GM23248 (cell line): ENCODE measurements at regions not wholly inside any gene's neighbourhood (a gene's known extent, or its start where the extent isn't known, plus 50 kb on each side); places are given as distances from the start of the nearest gene placed in this dataset.

Experiments
- EZH2 ChIP-seq: fragments of 200-600 bp; sonication (generic); IDR thresholded peaks from 2 replicates; pipeline ENCODE4 v1.6.1; 2018; ENCODE audit warnings: antibody characterized with exemption, mild to moderate bottlenecking; ENCODE audit not compliant: insufficient read depth, poor library complexity, severe bottlenecking
- EZH2phosphoT487 ChIP-seq: fragments of 200-600 bp; sonication (generic); IDR thresholded peaks from 2 replicates; pipeline ENCODE4 v1.6.1; 2018; ENCODE audit warnings: antibody characterized with exemption, moderate library complexity, mild to moderate bottlenecking, low read depth; ENCODE audit not compliant: insufficient read depth

- TF ChIP-seq EZH2 (no peak), EZH2phosphoT487 (no peak)
Observed at GRCh38 chr20:46810448-46811223, 84.0 kb upstream of the EYA2 start.
